ENCODE measurements at regions not wholly inside any gene's neighbourhood (a gene's known extent, or its start where the extent isn't known, plus 50 kb on each side); places are given as distances from the start of the nearest gene placed in this dataset.

GRCh38 chr6:146896960-146897701, 298.4 kb downstream of the ADGB start:
- no peak for TF ChIP-seq CTCF (IDR thresholded peaks at IDR 0.05; ENCODE audit: insufficient read depth, low read length)
- no peak for DNase-seq (ENCODE audit: low read depth)
- H3K4me3 ChIP-seq (ENCODE audit: low read depth, low read length) = no peak overlapping the region

GRCh38 chr6:146898069-146898887, 299.5 kb downstream of the ADGB start:
- DNase-seq (ENCODE audit: low read depth) = no peak
- no peak for TF ChIP-seq CTCF (IDR thresholded peaks at IDR 0.05; ENCODE audit: insufficient read depth, low read length)
- H3K4me3 ChIP-seq (ENCODE audit: low read depth, low read length) = no peak overlapping the region

GRCh38 chr6:146898888-146899227, 300.1 kb downstream of the ADGB start:
- no peak overlapping the region for H3K4me3 ChIP-seq (ENCODE audit: low read depth, low read length)
- no peak for TF ChIP-seq CTCF (IDR thresholded peaks at IDR 0.05; ENCODE audit: insufficient read depth, low read length)
- no peak for DNase-seq (ENCODE audit: low read depth)

- DNase-seq (ENCODE audit: low read depth) = peak; percentile 62
- H3K4me3 ChIP-seq (ENCODE audit: low read depth, low read length) = no peak overlapping the region
- peak; percentile 54 for TF ChIP-seq CTCF (IDR thresholded peaks at IDR 0.05; ENCODE audit: insufficient read depth, low read length)
Measured at GRCh38 chr6:146901940-146902816, 302.0 kb upstream of the STXBP5 start.

GRCh38 chr6:146902846-146903245, 301.4 kb upstream of the STXBP5 start:
- DNase-seq (ENCODE audit: low read depth) = no peak
- H3K4me3 ChIP-seq (ENCODE audit: low read depth, low read length) = no peak overlapping the region
- no peak for TF ChIP-seq CTCF (IDR thresholded peaks at IDR 0.05; ENCODE audit: insufficient read depth, low read length)

- TF ChIP-seq CTCF (IDR thresholded peaks at IDR 0.05; ENCODE audit: insufficient read depth, low read length) = no peak
- no peak overlapping the region for H3K4me3 ChIP-seq (ENCODE audit: low read depth, low read length)
- no peak for DNase-seq (ENCODE audit: low read depth)
Measured at GRCh38 chr6:146903451-146903850, 300.8 kb upstream of the STXBP5 start.
